ENCODE measurements at regions not wholly inside any gene's neighbourhood (a gene's known extent, or its start where the extent isn't known, plus 50 kb on each side); places are given as distances from the start of the nearest gene placed in this dataset.

DNA sequence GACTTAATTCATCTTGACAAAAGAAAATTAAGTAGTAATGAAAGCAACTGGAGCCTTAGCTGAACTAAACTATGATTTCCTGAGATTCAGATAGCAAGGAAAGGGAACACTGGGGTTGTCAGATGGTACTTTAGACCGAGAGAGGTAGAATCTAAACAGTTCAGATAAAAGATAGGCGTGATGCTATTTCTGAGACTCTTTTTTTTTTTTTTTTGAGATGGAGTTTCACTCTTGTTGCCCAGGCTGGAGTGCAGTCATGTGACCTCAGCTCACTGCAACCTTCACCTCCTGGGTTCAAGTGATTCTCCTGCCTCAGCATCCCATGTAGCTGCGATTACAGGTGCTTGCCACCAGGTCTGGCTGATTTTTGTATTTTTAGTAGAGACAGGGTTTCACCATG is 279.9 kb upstream of the UMPS start:
- TF ChIP-seq EZH2phosphoT487 (IDR thresholded peaks at IDR 0.05; ENCODE audit: borderline replicate concordance, low read length) (no peak), CTCF (IDR thresholded peaks at IDR 0.05; ENCODE audit: low read depth, low read length, poor library complexity, severe bottlenecking) (no peak)

All from DOHH2 (cell line).